K562 (cell line): ENCODE measurements at regions not wholly inside any gene's neighbourhood (a gene's known extent, or its start where the extent isn't known, plus 50 kb on each side); places are given as distances from the start of the nearest gene placed in this dataset.

Source experiments
- ATAC-seq: fragments of 200-7000 bp; cut with Tn5 transposase; 3 replicates; pipeline ENCODE4 v1.9.1; 2020; ENCODE audit warnings: moderate library complexity
- BruUV-seq: library from RNA; stranded (reverse); fragments of 400-500 nt; replicated peaks from 2 replicates; lab custom pipeline; 2021; lab: Mats Ljungman, UMichigan
- CTCF ChIA-PET: fragments of 300-600 bp; formaldehyde crosslinking; extraction: SDS; loops from one replicate; lab custom pipeline; 2021; ENCODE audit warnings: low intra/inter-chr PET ratio; lab: Yijun Ruan, JAX
- POLR2A ChIA-PET: fragments of 300-600, 350-650 bp; sonication (Branson Sonifier 250); formaldehyde crosslinking; extraction: SDS; loops from one replicate; lab custom pipeline; 2021; ENCODE audit warnings: antibody characterized with exemption, inconsistent platforms; lab: Yijun Ruan, JAX
- DNase-seq, 4 experiments: peaks; one replicate each; pipeline versions ENCODE4 v3.0.0 to v3.0.0-alpha.2; 2011 to 2018; ENCODE audit warnings: low spot score in 3 of 4, mixed read lengths in 3 of 4; ENCODE audit errors: extremely low read depth in 1 of 4
- FAIRE-seq: peaks from 2 replicates; lab custom pipeline; 2011; peaks lifted over from hg19 to GRCh38; lab: Jason Lieb, UNC
- H2AFZ ChIP-seq: 2 replicates; pipeline ENCODE4 v1.6.0; 2011; ENCODE audit warnings: low read depth, low read length, control low read depth, inconsistent platforms
- H3K27ac ChIP-seq: fragments of 200-600 bp; 3 replicates; pipeline ENCODE4 v1.8.0; 2011; ENCODE audit warnings: low read depth, mild to moderate bottlenecking, control low read depth, inconsistent platforms, low read length, moderate library complexity, mixed read lengths; ENCODE audit errors: extremely low read depth
- H3K27me3 ChIP-seq, 2 experiments: fragments of 300-600 bp in 1 of 2; 2 replicates in 1 of 2; 3 replicates in 1 of 2; pipeline versions ENCODE4 v1.6.0 to v1.8.0; 2011; ENCODE audit warnings: inconsistent platforms in 2 of 2, low read length in 2 of 2, mild to moderate bottlenecking in 1 of 2, mixed read lengths in 1 of 2, moderate library complexity in 1 of 2; ENCODE audit not compliant: control insufficient read depth in 2 of 2, insufficient read depth in 2 of 2
- H3K36me3 ChIP-seq: fragments of 300-600 bp; 3 replicates; pipeline ENCODE4 v1.8.0; 2011; ENCODE audit warnings: mild to moderate bottlenecking, low read length, inconsistent platforms; ENCODE audit not compliant: control insufficient read depth, insufficient read depth
- H3K4me1 ChIP-seq, 2 experiments: fragments of 200-600 bp in 1 of 2; replicated peaks in 1 of 2; 2 replicates in 1 of 2; 3 replicates in 1 of 2; pipeline versions ENCODE4 v1.5.1 to v1.8.0; 2011; ENCODE audit warnings: inconsistent platforms in 2 of 2, low read length in 2 of 2, mild to moderate bottlenecking in 1 of 2, mixed read lengths in 1 of 2, moderate library complexity in 1 of 2; ENCODE audit not compliant: control insufficient read depth in 2 of 2, insufficient read depth in 2 of 2
- H3K4me2 ChIP-seq: 2 replicates; pipeline ENCODE4 v1.6.1; 2011; ENCODE audit warnings: low read length, control low read depth, inconsistent platforms, mixed read lengths; ENCODE audit not compliant: insufficient read depth
- H3K4me3 ChIP-seq: fragments of 200-600 bp; sonication (generic), shearing (Covaris generic); 2 replicates; pipeline ENCODE4 v1.5.1; 2016; ENCODE audit warnings: control low read depth, inconsistent platforms
- H3K79me2 ChIP-seq: fragments of 200-600 bp; 3 replicates; pipeline ENCODE4 v1.8.0; 2011; ENCODE audit warnings: low read length, inconsistent platforms; ENCODE audit not compliant: control insufficient read depth, insufficient read depth
- H3K9ac ChIP-seq, 2 experiments: 2 replicates each; pipeline versions ENCODE4 v1.6.0 to v1.6.1; 2011; ENCODE audit warnings: low read depth in 2 of 2, low read length in 2 of 2, control low read depth in 1 of 2, inconsistent platforms in 1 of 2, mild to moderate bottlenecking in 1 of 2, mixed read lengths in 1 of 2; ENCODE audit not compliant: insufficient read depth in 1 of 2
- H3K9me1 ChIP-seq: one replicate; pipeline ENCODE4 v1.6.0; 2011; ENCODE audit warnings: inconsistent platforms, mild to moderate bottlenecking, low read length, moderate library complexity; ENCODE audit not compliant: control insufficient read depth, insufficient read depth
- H3K9me3 ChIP-seq: replicated peaks from 2 replicates; pipeline ENCODE4 v1.5.1; 2011; ENCODE audit warnings: low read depth, low read length, inconsistent platforms; ENCODE audit not compliant: control insufficient read depth, insufficient read depth
- H4K20me1 ChIP-seq: replicated peaks from 2 replicates; pipeline ENCODE4 v1.6.1; 2011; ENCODE audit warnings: low read length, inconsistent platforms, mixed read lengths; ENCODE audit not compliant: control insufficient read depth, insufficient read depth
- C11orf30 ChIP-seq: fragments of 450-650 bp; IDR thresholded peaks from 2 replicates; pipeline ENCODE4 v1.6.1; 2016; ENCODE audit warnings: low read depth, mild to moderate bottlenecking
- CBX8 ChIP-seq: fragments of 200-600 bp; sonication (generic); IDR thresholded peaks from 2 replicates; pipeline ENCODE4 v1.6.1; 2012; ENCODE audit warnings: borderline replicate concordance, mixed run types, low read depth, mild to moderate bottlenecking, moderate library complexity, mixed read lengths, low read length, control low read depth, inconsistent platforms; ENCODE audit not compliant: poor library complexity, severe bottlenecking; ENCODE audit errors: extremely low read depth
- GATAD2B ChIP-seq: fragments of 450-650 bp; IDR thresholded peaks from 2 replicates; pipeline ENCODE4 v1.6.1; 2017; ENCODE audit warnings: mild to moderate bottlenecking, borderline replicate concordance
- HSF4 ChIP-seq: fragments of 250-450 bp; sonication (Bioruptor Pico); IDR thresholded peaks from 2 replicates; pipeline ENCODE4 v2.1.2; 2022; ENCODE audit warnings: mild to moderate bottlenecking, moderate library complexity, borderline replicate concordance
- PHB ChIP-seq: fragments of 250-450 bp; sonication (Bioruptor Pico); IDR thresholded peaks from 2 replicates; pipeline ENCODE4 v1.5.0; 2021
- PHB2 ChIP-seq: fragments of 450-650 bp; IDR thresholded peaks from 2 replicates; pipeline ENCODE4 v1.6.1; 2017; ENCODE audit warnings: low read depth
- RAD21 ChIP-seq, 2 experiments: fragments of 250-450 bp in 1 of 2; fragments of 450-650 bp in 1 of 2; sonication (Bioruptor Pico) in 1 of 2; formaldehyde crosslinking in 1 of 2; IDR thresholded peaks in 1 of 2; conservative IDR thresholded peaks in 1 of 2; 2 replicates each; pipeline versions ENCODE4 v1.4.0 to v1.8.0; 2020 to 2022; ENCODE audit warnings: mild to moderate bottlenecking in 2 of 2, moderate library complexity in 1 of 2
- SMARCA5 ChIP-seq: fragments of 450-650 bp; IDR thresholded peaks from 2 replicates; pipeline ENCODE4 v1.6.1; 2016
- ZNF586 ChIP-seq: fragments of 450-650 bp; formaldehyde crosslinking; conservative IDR thresholded peaks from 2 replicates; pipeline ENCODE4 v1.4.0; 2020; ENCODE audit warnings: mild to moderate bottlenecking, moderate library complexity
- ZNF699 ChIP-seq: fragments of 250-450 bp; sonication (Bioruptor Pico); IDR thresholded peaks from 2 replicates; pipeline ENCODE4 v1.8.0; 2021; ENCODE audit warnings: mild to moderate bottlenecking, moderate library complexity; ENCODE audit not compliant: insufficient replicate concordance
- WGBS: fragments of 100-300 bp; shearing (Covaris generic); methylation state at CpG from one replicate; pipeline ENCODE4 v1.1.6; 2016; ENCODE audit warnings: low coverage, mixed read lengths; ENCODE audit not compliant: insufficient coverage; ENCODE audit errors: missing lambda C conversion rate; 5-methylcytosine and 5-hydroxymethylcytosine counted together
- in situ Hi-C: fragments of 300-500 bp; cut with MboI; formaldehyde crosslinking; loops from 4 replicates; pipeline ENCODE4 v1.15.0; 2018; ENCODE audit warnings: inconsistent platforms, mixed read lengths
- intact Hi-C: fragments of 100-400 bp; cut with micrococcal nuclease; formaldehyde crosslinking; loops from 2 replicates; pipeline ENCODE4 v1.14.2; 2022
- TF ChIP-seq, protein P1 (sequence below): fragments of 150-350 bp; IDR thresholded peaks from 2 replicates; pipeline ENCODE4 v1.6.1; 2014; ENCODE audit warnings: low read depth, mild to moderate bottlenecking, low read length, borderline replicate concordance
- TF ChIP-seq, protein P2 (sequence below): IDR thresholded peaks from 3 replicates; pipeline ENCODE4 v1.6.1; 2011; ENCODE audit warnings: borderline replicate concordance, mild to moderate bottlenecking; ENCODE audit not compliant: insufficient read length, insufficient read depth
- TF ChIP-seq, protein P3 (sequence below): fragments of 250-450 bp; sonication (Bioruptor Pico); IDR thresholded peaks from 2 replicates; pipeline ENCODE4 v1.5.0; 2021
- TF ChIP-seq, protein P4 (sequence below): sonication (generic); formaldehyde crosslinking; IDR thresholded peaks from 2 replicates; pipeline ENCODE4 v1.8.0; 2022; ENCODE audit warnings: mild to moderate bottlenecking, missing genetic modification reagents, borderline replicate concordance

DNA sequence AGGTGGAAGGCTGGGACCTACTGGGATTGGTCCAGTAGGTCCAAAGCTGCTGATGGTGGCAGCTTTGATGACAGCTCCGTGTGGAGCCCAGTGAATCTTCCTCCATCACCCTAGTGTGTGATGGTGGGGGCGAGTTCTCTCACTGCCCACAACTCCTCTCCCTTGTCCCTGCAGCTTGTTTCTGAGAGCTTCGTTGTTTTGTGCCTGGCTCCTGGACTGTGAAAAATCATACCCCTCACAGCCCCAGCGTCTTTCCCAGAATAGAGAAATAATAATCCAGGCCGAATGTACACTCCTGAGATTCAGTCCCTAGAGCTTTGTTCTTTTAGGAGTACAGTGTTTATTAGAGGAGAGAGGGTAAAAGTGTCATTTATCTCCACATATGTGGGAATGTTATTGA, 372.2 kb downstream of the ENC1 start:
- no peak overlapping the region for H3K27ac ChIP-seq
- no peaks in the 10 kb centered on the region for H3K36me3 ChIP-seq
- FAIRE-seq (no peak), ATAC-seq (no peak), DNase-seq (no peak)
- in situ Hi-C loops = no loop called here
- H3K9me1 ChIP-seq = no peaks in the 10 kb centered on the region
- no peaks in the 10 kb centered on the region for H3K9me3 ChIP-seq
- ChIA-PET POLR2A (no interaction called here), CTCF (no interaction called here)
- intact Hi-C loops = no loop called here
- H3K9ac ChIP-seq = no peak overlapping the region
- no peaks in the 10 kb centered on the region for H3K79me2 ChIP-seq
- no TSS peak for BruUV-seq
- WGBS = 3% methylated on average over 5 of the region's 5 CpGs
- no peak overlapping the region for H3K4me3 ChIP-seq
- H3K4me1 ChIP-seq = no peaks in the 10 kb centered on the region
- H3K27me3 ChIP-seq = peaks cover 9 to 10% of the 10 kb centered on the region in 2 experiments
- no peak overlapping the region for H2AFZ ChIP-seq
- H3K4me2 ChIP-seq = no peak overlapping the region
- no peaks in the 10 kb centered on the region for H4K20me1 ChIP-seq
- TF ChIP-seq HSF4 (CRISPR knock-in tag) (no peak), RAD21 (CRISPR knock-in tag; conservative IDR thresholded peaks at IDR 0.05 in 1 of 2, IDR thresholded peaks at IDR 0.05 in 1 of 2) (no peak), GATAD2B (no peak), ZNF699 (no peak), CBX8 (no peak), PHB2 (no peak), C11orf30 (no peak), ZNF586 (CRISPR knock-in tag) (no peak), SMARCA5 (no peak), PHB (CRISPR knock-in tag) (no peak)
- TF ChIP-seq, protein P1, sequence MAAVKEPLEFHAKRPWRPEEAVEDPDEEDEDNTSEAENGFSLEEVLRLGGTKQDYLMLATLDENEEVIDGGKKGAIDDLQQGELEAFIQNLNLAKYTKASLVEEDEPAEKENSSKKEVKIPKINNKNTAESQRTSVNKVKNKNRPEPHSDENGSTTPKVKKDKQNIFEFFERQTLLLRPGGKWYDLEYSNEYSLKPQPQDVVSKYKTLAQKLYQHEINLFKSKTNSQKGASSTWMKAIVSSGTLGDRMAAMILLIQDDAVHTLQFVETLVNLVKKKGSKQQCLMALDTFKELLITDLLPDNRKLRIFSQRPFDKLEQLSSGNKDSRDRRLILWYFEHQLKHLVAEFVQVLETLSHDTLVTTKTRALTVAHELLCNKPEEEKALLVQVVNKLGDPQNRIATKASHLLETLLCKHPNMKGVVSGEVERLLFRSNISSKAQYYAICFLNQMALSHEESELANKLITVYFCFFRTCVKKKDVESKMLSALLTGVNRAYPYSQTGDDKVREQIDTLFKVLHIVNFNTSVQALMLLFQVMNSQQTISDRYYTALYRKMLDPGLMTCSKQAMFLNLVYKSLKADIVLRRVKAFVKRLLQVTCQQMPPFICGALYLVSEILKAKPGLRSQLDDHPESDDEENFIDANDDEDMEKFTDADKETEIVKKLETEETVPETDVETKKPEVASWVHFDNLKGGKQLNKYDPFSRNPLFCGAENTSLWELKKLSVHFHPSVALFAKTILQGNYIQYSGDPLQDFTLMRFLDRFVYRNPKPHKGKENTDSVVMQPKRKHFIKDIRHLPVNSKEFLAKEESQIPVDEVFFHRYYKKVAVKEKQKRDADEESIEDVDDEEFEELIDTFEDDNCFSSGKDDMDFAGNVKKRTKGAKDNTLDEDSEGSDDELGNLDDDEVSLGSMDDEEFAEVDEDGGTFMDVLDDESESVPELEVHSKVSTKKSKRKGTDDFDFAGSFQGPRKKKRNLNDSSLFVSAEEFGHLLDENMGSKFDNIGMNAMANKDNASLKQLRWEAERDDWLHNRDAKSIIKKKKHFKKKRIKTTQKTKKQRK = no peak
- TF ChIP-seq, protein P2, sequence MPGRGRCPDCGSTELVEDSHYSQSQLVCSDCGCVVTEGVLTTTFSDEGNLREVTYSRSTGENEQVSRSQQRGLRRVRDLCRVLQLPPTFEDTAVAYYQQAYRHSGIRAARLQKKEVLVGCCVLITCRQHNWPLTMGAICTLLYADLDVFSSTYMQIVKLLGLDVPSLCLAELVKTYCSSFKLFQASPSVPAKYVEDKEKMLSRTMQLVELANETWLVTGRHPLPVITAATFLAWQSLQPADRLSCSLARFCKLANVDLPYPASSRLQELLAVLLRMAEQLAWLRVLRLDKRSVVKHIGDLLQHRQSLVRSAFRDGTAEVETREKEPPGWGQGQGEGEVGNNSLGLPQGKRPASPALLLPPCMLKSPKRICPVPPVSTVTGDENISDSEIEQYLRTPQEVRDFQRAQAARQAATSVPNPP = no peak
- TF ChIP-seq, protein P3, sequence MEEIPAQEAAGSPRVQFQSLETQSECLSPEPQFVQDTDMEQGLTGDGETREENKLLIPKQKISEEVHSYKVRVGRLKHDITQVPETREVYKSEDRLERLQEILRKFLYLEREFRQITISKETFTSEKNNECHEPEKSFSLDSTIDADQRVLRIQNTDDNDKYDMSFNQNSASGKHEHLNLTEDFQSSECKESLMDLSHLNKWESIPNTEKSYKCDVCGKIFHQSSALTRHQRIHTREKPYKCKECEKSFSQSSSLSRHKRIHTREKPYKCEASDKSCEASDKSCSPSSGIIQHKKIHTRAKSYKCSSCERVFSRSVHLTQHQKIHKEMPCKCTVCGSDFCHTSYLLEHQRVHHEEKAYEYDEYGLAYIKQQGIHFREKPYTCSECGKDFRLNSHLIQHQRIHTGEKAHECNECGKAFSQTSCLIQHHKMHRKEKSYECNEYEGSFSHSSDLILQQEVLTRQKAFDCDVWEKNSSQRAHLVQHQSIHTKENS (CRISPR knock-in tag) = no peak
- TF ChIP-seq, protein P4, sequence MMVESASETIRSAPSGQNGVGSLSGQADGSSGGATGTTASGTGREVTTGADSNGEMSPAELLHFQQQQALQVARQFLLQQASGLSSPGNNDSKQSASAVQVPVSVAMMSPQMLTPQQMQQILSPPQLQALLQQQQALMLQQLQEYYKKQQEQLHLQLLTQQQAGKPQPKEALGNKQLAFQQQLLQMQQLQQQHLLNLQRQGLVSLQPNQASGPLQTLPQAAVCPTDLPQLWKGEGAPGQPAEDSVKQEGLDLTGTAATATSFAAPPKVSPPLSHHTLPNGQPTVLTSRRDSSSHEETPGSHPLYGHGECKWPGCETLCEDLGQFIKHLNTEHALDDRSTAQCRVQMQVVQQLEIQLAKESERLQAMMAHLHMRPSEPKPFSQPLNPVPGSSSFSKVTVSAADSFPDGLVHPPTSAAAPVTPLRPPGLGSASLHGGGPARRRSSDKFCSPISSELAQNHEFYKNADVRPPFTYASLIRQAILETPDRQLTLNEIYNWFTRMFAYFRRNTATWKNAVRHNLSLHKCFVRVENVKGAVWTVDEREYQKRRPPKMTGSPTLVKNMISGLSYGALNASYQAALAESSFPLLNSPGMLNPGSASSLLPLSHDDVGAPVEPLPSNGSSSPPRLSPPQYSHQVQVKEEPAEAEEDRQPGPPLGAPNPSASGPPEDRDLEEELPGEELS (CRISPR knock-in tag) = no peak
